Caco-2 (cell line): ENCODE measurements at regions not wholly inside any gene's neighbourhood (a gene's known extent, or its start where the extent isn't known, plus 50 kb on each side); places are given as distances from the start of the nearest gene placed in this dataset.

Experiments
- BruUV-seq: library from RNA; stranded (reverse); fragments of 400-500 nt; replicated peaks from 2 replicates; lab custom pipeline; 2021; lab: Mats Ljungman, UMichigan
- CTCF ChIA-PET: fragments of 300-600 bp; sonication (Branson Sonifier 250); formaldehyde crosslinking; loops from one replicate; lab custom pipeline; 2022; ENCODE audit warnings: antibody characterized with exemption; lab: Charles Lee
- POLR2A ChIA-PET: fragments of 300-600 bp; sonication (Branson Sonifier 250); formaldehyde crosslinking; loops from one replicate; lab custom pipeline; 2022; ENCODE audit warnings: antibody characterized with exemption; lab: Charles Lee
- DNase-seq, 2 experiments: peaks; one replicate each; pipeline versions ENCODE4 v3.0.0 to v3.0.0-alpha.2; 2020 to 2022
- H3K27me3 ChIP-seq: replicated peaks from 2 replicates; pipeline ENCODE4 v1.6.0; 2011; ENCODE audit warnings: low read length; ENCODE audit not compliant: control insufficient read depth, insufficient read depth
- H3K36me3 ChIP-seq: 2 replicates; pipeline ENCODE4 v1.5.1; 2011; ENCODE audit warnings: low read length; ENCODE audit not compliant: control insufficient read depth, insufficient read depth
- H3K4me1 ChIP-seq: fragments of 250-450 bp; sonication (Bioruptor Pico); 2 replicates; pipeline ENCODE4 v1.5.1; 2020; ENCODE audit warnings: mild to moderate bottlenecking
- H3K4me3 ChIP-seq: 2 replicates; pipeline ENCODE4 v1.5.1; 2011; ENCODE audit warnings: low read depth, mild to moderate bottlenecking, control low read depth, low read length
- H3K9me3 ChIP-seq: fragments of 250-450 bp; sonication (Bioruptor Pico); 2 replicates; pipeline ENCODE4 v1.5.1; 2020; ENCODE audit warnings: mild to moderate bottlenecking, moderate library complexity
- H3K27ac Mint-ChIP-seq: one replicate; pipeline ENCODE4 v1.8.0; 2022; ENCODE audit warnings: mixed read lengths; ENCODE audit not compliant: unreplicated experiment
- H3K27me3 Mint-ChIP-seq: one replicate; pipeline ENCODE4 v1.8.0; 2022; ENCODE audit warnings: mixed read lengths; ENCODE audit not compliant: insufficient read depth, unreplicated experiment
- H3K36me3 Mint-ChIP-seq: one replicate; pipeline ENCODE4 v1.8.0; 2022; ENCODE audit warnings: mild to moderate bottlenecking, mixed read lengths; ENCODE audit not compliant: insufficient read depth, unreplicated experiment
- H3K4me1 Mint-ChIP-seq: one replicate; pipeline ENCODE4 v1.8.0; 2022; ENCODE audit warnings: low read depth, mixed read lengths; ENCODE audit not compliant: unreplicated experiment
- H3K4me3 Mint-ChIP-seq: one replicate; pipeline ENCODE4 v1.8.0; 2022; ENCODE audit warnings: mild to moderate bottlenecking, moderate library complexity, mixed read lengths; ENCODE audit not compliant: unreplicated experiment
- H3K9me3 Mint-ChIP-seq: one replicate; pipeline ENCODE4 v1.8.0; 2022; ENCODE audit warnings: mixed read lengths; ENCODE audit not compliant: unreplicated experiment
- CTCF ChIP-seq, 2 experiments: fragments of 200-600 bp in 1 of 2; IDR thresholded peaks; 1 replicate in 1 of 2; 2 replicates in 1 of 2; pipeline versions ENCODE4 v1.5.1 to v1.8.0; 2011 to 2022; ENCODE audit warnings: antibody characterized with exemption in 1 of 2, control low read depth in 1 of 2, inconsistent platforms in 1 of 2, low read depth in 1 of 2, low read length in 1 of 2, mild to moderate bottlenecking in 1 of 2, moderate library complexity in 1 of 2; ENCODE audit not compliant: insufficient read depth in 1 of 2, severe bottlenecking in 1 of 2, unreplicated experiment in 1 of 2
- intact Hi-C: fragments of 100-400 bp; cut with micrococcal nuclease; formaldehyde crosslinking; loops from one replicate; pipeline ENCODE4 v1.10.0; 2022; ENCODE audit not compliant: unreplicated experiment

- no peak for DNase-seq
- Mint-ChIP-seq H3K36me3 (peaks cover 5% of the 10 kb centered on the region), H3K27ac (no peak overlapping the region), H3K27me3 (no peaks in the 10 kb centered on the region), H3K9me3 (no peaks in the 10 kb centered on the region), H3K4me1 (peaks cover 20% of the 10 kb centered on the region), H3K4me3 (no peak overlapping the region)
- H3K36me3 ChIP-seq = no peaks in the 10 kb centered on the region
- no peaks in the 10 kb centered on the region for H3K9me3 ChIP-seq
- BruUV-seq = no TSS peak
- TF ChIP-seq CTCF (IDR thresholded peaks at IDR 0.05; ENCODE audit: insufficient read depth in 1 of 2, low read depth in 1 of 2, low read length in 1 of 2, severe bottlenecking in 1 of 2, unreplicated experiment in 1 of 2) = no peak
- POLR2A ChIA-PET = no interaction called here
- no peak overlapping the region for H3K4me3 ChIP-seq
- CTCF ChIA-PET = interaction anchor here (1.2 kb wide), 1 partner anchor 25 kb away, joined by 3 read pairs; no protein-coding TSS in a partner anchor
- peaks cover 36% of the 10 kb centered on the region for H3K4me1 ChIP-seq
- no peaks in the 10 kb centered on the region for H3K27me3 ChIP-seq
- intact Hi-C loops = no loop called here
Measured at GRCh38 chr16:85162478-85163277, 50.4 kb upstream of the CIBAR2 start.

- Histone ChIP-seq H3K27me3 (no peaks in the 10 kb centered on the region), H3K4me1 (peaks cover 36% of the 10 kb centered on the region), H3K9me3 (no peaks in the 10 kb centered on the region), H3K4me3 (no peak overlapping the region), H3K36me3 (no peaks in the 10 kb centered on the region)
- no peak for TF ChIP-seq CTCF (IDR thresholded peaks at IDR 0.05; ENCODE audit: insufficient read depth in 1 of 2, low read depth in 1 of 2, low read length in 1 of 2, severe bottlenecking in 1 of 2, unreplicated experiment in 1 of 2)
- Mint-ChIP-seq H3K27ac (no peak overlapping the region), H3K4me1 (peaks cover 14% of the 10 kb centered on the region), H3K4me3 (no peak overlapping the region), H3K9me3 (no peaks in the 10 kb centered on the region), H3K27me3 (no peaks in the 10 kb centered on the region), H3K36me3 (peaks cover 6% of the 10 kb centered on the region)
- DNase-seq = no peak
- POLR2A ChIA-PET = no interaction called here
- no TSS peak for BruUV-seq
- intact Hi-C loops = no loop called here
- CTCF ChIA-PET = interaction anchor here (1.2 kb wide), 1 partner anchor 26 kb away, joined by 3 read pairs; no protein-coding TSS in a partner anchor
Measured at GRCh38 chr16:85163278-85164112, 51.2 kb upstream of the CIBAR2 start.

DNA sequence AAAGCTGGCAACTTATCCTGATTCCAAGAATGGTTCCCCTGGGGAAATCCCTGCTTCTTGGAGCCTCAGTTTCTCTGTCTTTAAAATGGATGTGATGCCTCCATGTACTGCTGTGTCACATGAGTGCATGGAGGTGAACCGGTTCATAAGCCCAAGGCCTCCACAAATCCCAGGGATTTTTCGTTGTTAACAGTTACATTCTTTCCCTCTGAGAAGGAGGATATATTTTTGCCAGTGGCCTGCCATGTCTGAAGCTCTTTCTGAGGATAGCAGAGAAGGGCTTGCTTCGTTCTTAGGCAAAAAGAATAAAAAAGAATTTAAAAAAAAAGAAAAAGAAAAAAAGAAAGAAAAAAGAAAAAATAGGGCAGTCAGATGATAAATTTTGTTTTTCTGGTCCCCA, 52.2 kb upstream of the CIBAR2 start:
- no peaks in the 10 kb centered on the region for H3K9me3 ChIP-seq
- H3K4me3 ChIP-seq = no peak overlapping the region
- TF ChIP-seq CTCF (IDR thresholded peaks at IDR 0.05; ENCODE audit: insufficient read depth in 1 of 2, low read depth in 1 of 2, low read length in 1 of 2, severe bottlenecking in 1 of 2, unreplicated experiment in 1 of 2) = no peak
- Mint-ChIP-seq H3K4me3 (no peak overlapping the region), H3K27ac (no peak overlapping the region), H3K9me3 (no peaks in the 10 kb centered on the region), H3K36me3 (peaks cover 6% of the 10 kb centered on the region), H3K27me3 (no peaks in the 10 kb centered on the region), H3K4me1 (peaks cover 14% of the 10 kb centered on the region)
- peaks cover 30% of the 10 kb centered on the region for H3K4me1 ChIP-seq
- CTCF ChIA-PET = interaction anchor here (0.6 kb wide), 1 partner anchor 258 kb away, joined by 3 read pairs; no protein-coding TSS in a partner anchor
- no peaks in the 10 kb centered on the region for H3K27me3 ChIP-seq
- BruUV-seq = no TSS peak
- H3K36me3 ChIP-seq = no peaks in the 10 kb centered on the region
- POLR2A ChIA-PET = no interaction called here
- intact Hi-C loops = no loop called here
- no peak for DNase-seq
